HCT116 (cell line): ENCODE measurements at regions not wholly inside any gene's neighbourhood (a gene's known extent, or its start where the extent isn't known, plus 50 kb on each side); places are given as distances from the start of the nearest gene placed in this dataset.

Source experiments
- ATAC-seq: fragments of 200-7000 bp; cut with Tn5 transposase; 2 replicates; pipeline ENCODE4 v1.9.1; 2020; ENCODE audit warnings: mild to moderate bottlenecking, moderate library complexity
- BruUV-seq: library from RNA; stranded (reverse); fragments of 400-500 nt; replicated peaks from 2 replicates; lab custom pipeline; 2021; lab: Mats Ljungman, UMichigan
- CTCF ChIA-PET: fragments of 300-600 bp; sonication (Branson Sonifier 250); formaldehyde crosslinking; loops from one replicate; lab custom pipeline; 2021; ENCODE audit warnings: antibody characterized with exemption; lab: Charles Lee
- POLR2A ChIA-PET: fragments of 300-600, 350-600 bp; sonication (Branson Sonifier 250); formaldehyde crosslinking; loops from one replicate; lab custom pipeline; 2021; ENCODE audit warnings: antibody characterized with exemption; lab: Charles Lee
- RAD21 ChIA-PET, 2 experiments: fragments of 300-600 bp; sonication (Branson Sonifier 250); formaldehyde crosslinking; loops; one replicate each; lab custom pipeline; 2023; ENCODE audit warnings: low total read pairs in 2 of 2; ENCODE audit not compliant: uncharacterized antibody in 2 of 2, unreplicated experiment in 2 of 2, low non-redundant PET in 1 of 2; lab: Charles Lee
- DNase-seq: peaks from one replicate; pipeline ENCODE4 v3.0.0-alpha.2; 2010; ENCODE audit warnings: low read depth, low spot score
- H2AFZ ChIP-seq: fragments of 200-600 bp; shearing (Covaris generic), sonication (generic); 2 replicates; pipeline ENCODE4 v1.6.1; 2017; ENCODE audit warnings: low read depth, mixed run types, mixed read lengths, antibody characterized with exemption, low read length; ENCODE audit not compliant: poor library complexity, severe bottlenecking
- H3K27ac ChIP-seq: 2 replicates; pipeline ENCODE4 v1.5.1; 2012; ENCODE audit warnings: low read depth, low read length
- H3K27me3 ChIP-seq: fragments of 200-600 bp; sonication (generic); 2 replicates; pipeline ENCODE4 v1.6.1; 2016; ENCODE audit warnings: mixed run types, low read length, mixed read lengths; ENCODE audit not compliant: insufficient read depth
- H3K36me3 ChIP-seq, 2 experiments: fragments of 200-500 bp in 1 of 2; fragments of 200-600 bp in 1 of 2; sonication (Bioruptor generic) in 1 of 2; sonication (generic) in 1 of 2; 2 replicates each; pipeline versions ENCODE4 v1.5.1 to v1.6.1; 2014 to 2016; ENCODE audit warnings: low read length in 2 of 2, inconsistent platforms in 1 of 2, mixed read lengths in 1 of 2, mixed run types in 1 of 2; ENCODE audit not compliant: insufficient read depth in 2 of 2, control insufficient read depth in 1 of 2
- H3K4me1 ChIP-seq, 2 experiments: fragments of 200-600 bp in 1 of 2; sonication (generic) in 1 of 2; 2 replicates each; pipeline versions ENCODE4 v1.5.1 to v1.6.1; 2012 to 2017; ENCODE audit warnings: low read length in 2 of 2, inconsistent platforms in 1 of 2, mild to moderate bottlenecking in 1 of 2, mixed read lengths in 1 of 2, mixed run types in 1 of 2, moderate library complexity in 1 of 2; ENCODE audit not compliant: insufficient read depth in 2 of 2, control insufficient read depth in 1 of 2
- H3K4me2 ChIP-seq: fragments of 200-600 bp; sonication (generic); 2 replicates; pipeline ENCODE4 v1.6.1; 2017; ENCODE audit warnings: mixed run types, low read length, mixed read lengths
- H3K4me3 ChIP-seq, 2 experiments: fragments of 200-600 bp in 1 of 2; sonication (generic) in 1 of 2; replicated peaks in 1 of 2; 2 replicates each; pipeline ENCODE4 v1.5.1; 2011 to 2016; ENCODE audit warnings: low read length in 2 of 2, control low read depth in 1 of 2, low read depth in 1 of 2, mild to moderate bottlenecking in 1 of 2, mixed read lengths in 1 of 2, mixed run types in 1 of 2
- H3K79me2 ChIP-seq: fragments of 200-600 bp; sonication (generic); 2 replicates; pipeline ENCODE4 v1.6.1; 2017; ENCODE audit warnings: mild to moderate bottlenecking, mixed run types, low read length, moderate library complexity, mixed read lengths; ENCODE audit not compliant: insufficient read depth
- H3K9ac ChIP-seq: fragments of 200-600 bp; sonication (generic); 2 replicates; pipeline ENCODE4 v1.6.1; 2016; ENCODE audit warnings: low read length, mixed read lengths
- H3K9me2 ChIP-seq: fragments of 200-600 bp; sonication (generic), shearing (Covaris generic); 2 replicates; pipeline ENCODE4 v1.6.1; 2017; ENCODE audit warnings: mixed run types, mild to moderate bottlenecking, moderate library complexity; ENCODE audit not compliant: insufficient read depth
- H3K9me3 ChIP-seq, 2 experiments: fragments of 200-500 bp in 1 of 2; fragments of 200-600 bp in 1 of 2; sonication (Bioruptor generic) in 1 of 2; sonication (generic) in 1 of 2; 2 replicates each; pipeline ENCODE4 v1.6.1; 2014 to 2017; ENCODE audit warnings: low read length in 2 of 2, mixed read lengths in 2 of 2, inconsistent platforms in 1 of 2, low read depth in 1 of 2, mild to moderate bottlenecking in 1 of 2, mixed run types in 1 of 2, moderate library complexity in 1 of 2; ENCODE audit not compliant: control insufficient read depth in 1 of 2, insufficient read depth in 1 of 2
- H4K20me1 ChIP-seq: fragments of 200-600 bp; sonication (generic), shearing (Covaris generic); 2 replicates; pipeline ENCODE4 v1.6.1; 2017; ENCODE audit warnings: mixed run types, mild to moderate bottlenecking, moderate library complexity; ENCODE audit not compliant: insufficient read depth
- EGR1 ChIP-seq: IDR thresholded peaks from 2 replicates; pipeline ENCODE4 v1.6.1; 2012; ENCODE audit warnings: low read depth
- ELF1 ChIP-seq: IDR thresholded peaks from 2 replicates; pipeline ENCODE4 v1.6.1; 2012; ENCODE audit warnings: low read depth, borderline replicate concordance
- EZH2 ChIP-seq: fragments of 200-600 bp; sonication (generic); IDR thresholded peaks from 2 replicates; pipeline ENCODE4 v1.6.1; 2017; ENCODE audit warnings: antibody characterized with exemption, mixed run types
- FOSL1 ChIP-seq: IDR thresholded peaks from 2 replicates; pipeline ENCODE4 v1.6.1; 2012; ENCODE audit warnings: low read depth
- JUND ChIP-seq: IDR thresholded peaks from 2 replicates; pipeline ENCODE4 v1.6.1; 2012
- POLR2A ChIP-seq: IDR thresholded peaks from 2 replicates; pipeline ENCODE4 v1.7.0; 2011; ENCODE audit warnings: borderline replicate concordance; ENCODE audit not compliant: insufficient read depth, insufficient read length; ENCODE audit errors: extremely low read depth
- POLR2AphosphoS5 ChIP-seq: IDR thresholded peaks from 2 replicates; pipeline ENCODE4 v1.6.1; 2011; ENCODE audit warnings: mild to moderate bottlenecking, low read depth, low read length, moderate library complexity
- RAD21 ChIP-seq: IDR thresholded peaks from 2 replicates; pipeline ENCODE4 v1.6.1; 2012; ENCODE audit warnings: low read depth, mild to moderate bottlenecking
- SIN3A ChIP-seq: IDR thresholded peaks from 2 replicates; pipeline ENCODE4 v1.6.1; 2012; ENCODE audit warnings: low read depth
- SP1 ChIP-seq: IDR thresholded peaks from 2 replicates; pipeline ENCODE4 v1.6.1; 2012; ENCODE audit warnings: low read depth
- TCF7L2 ChIP-seq: IDR thresholded peaks from 2 replicates; pipeline ENCODE4 v1.7.0; 2011; ENCODE audit warnings: borderline replicate concordance, inconsistent platforms; ENCODE audit not compliant: insufficient read depth, insufficient read length; ENCODE audit errors: extremely low read depth
- YY1 ChIP-seq: IDR thresholded peaks from 2 replicates; pipeline ENCODE4 v1.6.1; 2011; ENCODE audit warnings: low read length, low read depth, moderate library complexity, mild to moderate bottlenecking; ENCODE audit not compliant: insufficient replicate concordance; ENCODE audit errors: extremely low read depth
- ZFX ChIP-seq: fragments of 450-650 bp; IDR thresholded peaks from 2 replicates; pipeline ENCODE4 v1.6.1; 2017
- intact Hi-C: fragments of 100-400 bp; cut with micrococcal nuclease; formaldehyde crosslinking; loops from 2 replicates; pipeline ENCODE4 v1.10.0; 2022
- TF ChIP-seq, protein P1 (sequence below): IDR thresholded peaks from 2 replicates; pipeline ENCODE4 v1.6.1; 2012
- TF ChIP-seq, protein P2 (sequence below), 3 experiments: fragments of 200-600 bp in 1 of 3; sonication (generic) in 1 of 3; IDR thresholded peaks in 2 of 3; conservative IDR thresholded peaks in 1 of 3; 2 replicates each; pipeline ENCODE4 v1.5.1; 2012 to 2017; ENCODE audit warnings: low read depth in 2 of 3, low read length in 2 of 3, antibody characterized with exemption in 1 of 3, borderline replicate concordance in 1 of 3, control low read depth in 1 of 3, mild to moderate bottlenecking in 1 of 3, mixed read lengths in 1 of 3, mixed run types in 1 of 3, moderate library complexity in 1 of 3; ENCODE audit not compliant: insufficient read depth in 1 of 3
- TF ChIP-seq, protein P3 (sequence below): IDR thresholded peaks from 2 replicates; pipeline ENCODE4 v1.6.1; 2012

DNA sequence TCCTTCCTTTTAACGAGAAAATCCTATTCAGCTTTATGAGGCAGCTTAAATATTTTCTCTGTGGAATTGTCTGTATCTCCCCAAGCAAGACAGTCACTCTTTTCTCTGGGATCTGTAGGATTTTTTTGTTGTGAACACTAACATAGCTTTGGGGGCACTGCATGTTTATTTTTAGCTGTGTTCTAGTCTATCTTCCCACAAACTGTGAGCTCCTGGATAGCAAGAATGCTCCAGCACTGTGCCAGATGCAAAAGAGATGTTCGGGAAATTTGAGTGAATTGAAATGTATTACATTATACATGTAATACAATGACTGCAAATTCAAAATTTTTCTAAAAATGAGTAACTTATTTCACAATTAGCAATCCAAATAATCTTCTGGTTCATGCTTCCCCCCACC lies 282.2 kb downstream of the PLPP3 start:
- TF ChIP-seq TCF7L2: no peak
- TF ChIP-seq POLR2AphosphoS5: no peak
- no peak for TF ChIP-seq SP1
- Histone ChIP-seq H3K9me2 (no peaks in the 10 kb centered on the region), H3K9ac (no peak overlapping the region), H3K4me2 (no peak overlapping the region), H2AFZ (no peak overlapping the region), H4K20me1 (no peaks in the 10 kb centered on the region), H3K4me1 (no peaks in the 10 kb centered on the region), H3K27ac (no peak overlapping the region), H3K27me3 (no peaks in the 10 kb centered on the region), H3K9me3 (no peaks in the 10 kb centered on the region), H3K4me3 (no peak overlapping the region), H3K79me2 (no peaks in the 10 kb centered on the region), H3K36me3 (no peaks in the 10 kb centered on the region)
- RAD21 ChIA-PET: no interaction called here
- no TSS peak for BruUV-seq
- CTCF ChIA-PET: no interaction called here
- ATAC-seq: no peak
- DNase-seq: no peak
- intact Hi-C loops: no loop called here
- POLR2A ChIA-PET: no interaction called here

DNA sequence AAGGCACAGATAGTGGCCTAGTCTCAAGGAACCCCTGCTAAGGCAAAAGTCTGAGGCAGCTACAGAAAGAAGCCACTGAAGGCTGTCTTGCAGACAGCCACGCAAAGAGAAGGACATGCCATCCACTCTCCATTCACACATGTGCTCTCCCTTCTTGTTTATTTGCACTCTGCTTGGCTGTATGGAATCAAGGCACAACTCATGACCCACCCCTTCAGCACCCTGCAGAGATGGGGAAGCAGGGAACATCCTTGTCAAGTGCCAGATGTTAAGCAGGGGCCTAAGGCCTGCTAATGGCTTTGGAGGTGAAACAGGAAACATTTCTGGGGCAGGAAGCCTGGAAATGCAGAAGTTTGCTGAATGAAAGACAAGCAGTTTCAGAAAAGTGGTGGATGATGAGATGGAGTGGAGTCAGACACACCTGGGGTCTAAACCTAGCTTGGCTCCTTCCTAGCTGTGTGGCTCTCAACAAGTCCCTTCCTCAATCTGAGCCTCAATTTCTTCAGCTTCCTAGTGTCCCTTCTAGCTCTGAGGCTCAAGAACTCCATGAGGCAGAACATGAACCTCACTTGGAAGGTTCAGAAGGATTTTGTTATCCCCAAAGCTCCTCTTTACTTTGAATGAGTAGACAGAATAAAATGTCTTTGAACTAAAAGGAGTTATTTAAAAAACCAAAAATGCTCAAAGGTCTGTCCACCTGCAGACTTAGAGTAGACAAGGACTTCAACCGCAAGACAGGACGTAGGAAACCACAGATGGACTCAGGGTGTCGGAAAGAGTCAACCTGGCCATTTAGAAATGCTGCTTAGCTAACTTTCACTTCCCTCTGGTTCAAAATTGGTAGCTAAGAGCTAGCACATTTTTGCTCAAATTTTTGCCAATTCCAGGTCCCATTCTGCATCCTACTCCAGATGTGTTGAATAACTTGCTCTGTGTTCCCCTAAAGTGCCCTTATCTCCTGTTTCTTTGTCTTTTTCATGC lies 283.1 kb downstream of the PLPP3 start:
- no peak for DNase-seq
- H4K20me1 ChIP-seq: no peaks in the 10 kb centered on the region
- TF ChIP-seq, protein P1, sequence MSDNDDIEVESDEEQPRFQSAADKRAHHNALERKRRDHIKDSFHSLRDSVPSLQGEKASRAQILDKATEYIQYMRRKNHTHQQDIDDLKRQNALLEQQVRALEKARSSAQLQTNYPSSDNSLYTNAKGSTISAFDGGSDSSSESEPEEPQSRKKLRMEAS: no peak
- no peak for TF ChIP-seq TCF7L2
- TF ChIP-seq SP1: no peak
- TF ChIP-seq YY1: no peak
- TF ChIP-seq, protein P2, sequence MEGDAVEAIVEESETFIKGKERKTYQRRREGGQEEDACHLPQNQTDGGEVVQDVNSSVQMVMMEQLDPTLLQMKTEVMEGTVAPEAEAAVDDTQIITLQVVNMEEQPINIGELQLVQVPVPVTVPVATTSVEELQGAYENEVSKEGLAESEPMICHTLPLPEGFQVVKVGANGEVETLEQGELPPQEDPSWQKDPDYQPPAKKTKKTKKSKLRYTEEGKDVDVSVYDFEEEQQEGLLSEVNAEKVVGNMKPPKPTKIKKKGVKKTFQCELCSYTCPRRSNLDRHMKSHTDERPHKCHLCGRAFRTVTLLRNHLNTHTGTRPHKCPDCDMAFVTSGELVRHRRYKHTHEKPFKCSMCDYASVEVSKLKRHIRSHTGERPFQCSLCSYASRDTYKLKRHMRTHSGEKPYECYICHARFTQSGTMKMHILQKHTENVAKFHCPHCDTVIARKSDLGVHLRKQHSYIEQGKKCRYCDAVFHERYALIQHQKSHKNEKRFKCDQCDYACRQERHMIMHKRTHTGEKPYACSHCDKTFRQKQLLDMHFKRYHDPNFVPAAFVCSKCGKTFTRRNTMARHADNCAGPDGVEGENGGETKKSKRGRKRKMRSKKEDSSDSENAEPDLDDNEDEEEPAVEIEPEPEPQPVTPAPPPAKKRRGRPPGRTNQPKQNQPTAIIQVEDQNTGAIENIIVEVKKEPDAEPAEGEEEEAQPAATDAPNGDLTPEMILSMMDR (IDR thresholded peaks at IDR 0.05 in 2 of 3, conservative IDR thresholded peaks at IDR 0.05 in 1 of 3; ENCODE audit: borderline replicate concordance in 1 of 3, insufficient read depth in 1 of 3, low read depth in 2 of 3, low read length in 2 of 3): no peak
- no peak for TF ChIP-seq ZFX
- TF ChIP-seq ELF1: no peak
- TF ChIP-seq POLR2A: no peak
- no peak for TF ChIP-seq POLR2AphosphoS5
- no peak for TF ChIP-seq RAD21
- TF ChIP-seq FOSL1: no peak
- TF ChIP-seq EGR1: no peak
- TF ChIP-seq EZH2: no peak
- no peak for TF ChIP-seq SIN3A
- TF ChIP-seq, protein P3, sequence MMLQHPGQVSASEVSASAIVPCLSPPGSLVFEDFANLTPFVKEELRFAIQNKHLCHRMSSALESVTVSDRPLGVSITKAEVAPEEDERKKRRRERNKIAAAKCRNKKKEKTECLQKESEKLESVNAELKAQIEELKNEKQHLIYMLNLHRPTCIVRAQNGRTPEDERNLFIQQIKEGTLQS: no peak
- TF ChIP-seq JUND: no peak
- TF ChIP-seq, all 23 proteins: peak for 0
- Histone ChIP-seq H3K36me3 (no peaks in the 10 kb centered on the region), H3K27ac (no peak overlapping the region), H3K9me3 (no peaks in the 10 kb centered on the region), H2AFZ (no peak overlapping the region), H3K9ac (no peak overlapping the region), H3K4me1 (no peaks in the 10 kb centered on the region), H3K27me3 (no peaks in the 10 kb centered on the region), H3K9me2 (no peaks in the 10 kb centered on the region), H3K4me2 (no peak overlapping the region), H3K4me3 (no peak overlapping the region), H3K79me2 (no peaks in the 10 kb centered on the region)
- ChIA-PET RAD21 (no interaction called here), CTCF (no interaction called here), POLR2A (no interaction called here)
- intact Hi-C loops: no loop called here
- no TSS peak for BruUV-seq
- no peak for ATAC-seq
